HEK293T (cell line): ENCODE measurements at regions not wholly inside any gene's neighbourhood (a gene's known extent, or its start where the extent isn't known, plus 50 kb on each side); places are given as distances from the start of the nearest gene placed in this dataset.

Experiments used
- ARNT ChIP-seq: fragments of 450-650 bp; IDR thresholded peaks from 2 replicates; pipeline ENCODE4 v1.6.1; 2017; ENCODE audit warnings: mild to moderate bottlenecking
- BHLHE40 ChIP-seq: fragments of 450-650 bp; IDR thresholded peaks from 2 replicates; pipeline ENCODE4 v1.6.1; 2016; ENCODE audit warnings: mild to moderate bottlenecking, moderate library complexity, borderline replicate concordance
- CTBP1 ChIP-seq: fragments of 450-650 bp; IDR thresholded peaks from 2 replicates; pipeline ENCODE4 v1.6.1; 2016; ENCODE audit warnings: borderline replicate concordance
- ELF4 ChIP-seq: fragments of 450-650 bp; IDR thresholded peaks from 2 replicates; pipeline ENCODE4 v1.6.1; 2017; ENCODE audit warnings: antibody characterized with exemption
- FOXA1 ChIP-seq: fragments of 450-650 bp; IDR thresholded peaks from 2 replicates; pipeline ENCODE4 v1.6.1; 2016; ENCODE audit warnings: mild to moderate bottlenecking
- FOXK2 ChIP-seq: fragments of 450-650 bp; IDR thresholded peaks from 2 replicates; pipeline ENCODE4 v1.6.1; 2016; ENCODE audit warnings: mild to moderate bottlenecking
- FOXM1 ChIP-seq: fragments of 450-650 bp; IDR thresholded peaks from 2 replicates; pipeline ENCODE4 v1.6.1; 2017; ENCODE audit warnings: mild to moderate bottlenecking, borderline replicate concordance
- HDGF ChIP-seq: fragments of 450-650 bp; IDR thresholded peaks from 2 replicates; pipeline ENCODE4 v1.6.1; 2017; ENCODE audit warnings: antibody characterized with exemption, borderline replicate concordance
- L3MBTL2 ChIP-seq: fragments of 450-650 bp; conservative IDR thresholded peaks from 2 replicates; pipeline ENCODE4 v1.6.1; 2016; ENCODE audit warnings: mild to moderate bottlenecking
- LEF1 ChIP-seq: fragments of 450-650 bp; IDR thresholded peaks from 2 replicates; pipeline ENCODE4 v1.6.1; 2017; ENCODE audit warnings: mild to moderate bottlenecking, borderline replicate concordance
- NFRKB ChIP-seq: fragments of 450-650 bp; IDR thresholded peaks from 2 replicates; pipeline ENCODE4 v1.6.1; 2016; ENCODE audit warnings: mild to moderate bottlenecking, moderate library complexity
- SP1 ChIP-seq: fragments of 450-650 bp; IDR thresholded peaks from 2 replicates; pipeline ENCODE4 v1.6.1; 2017
- TARDBP ChIP-seq: fragments of 450-650 bp; IDR thresholded peaks from 2 replicates; pipeline ENCODE4 v1.6.1; 2016
- ZNF384 ChIP-seq: fragments of 450-650 bp; IDR thresholded peaks from 2 replicates; pipeline ENCODE4 v1.6.1; 2016

- TF ChIP-seq FOXA1 (no peak), ARNT (no peak), L3MBTL2 (no peak), TARDBP (no peak), FOXK2 (no peak), SP1 (no peak), HDGF (no peak), LEF1 (no peak), ELF4 (no peak), BHLHE40 (no peak), ZNF384 (no peak), CTBP1 (no peak), FOXM1 (no peak), NFRKB (no peak)
These were observed 52.8 kb upstream of the STXBP6 start for GRCh38 chr14:25102788-25103187.
